GM18951 (cell line): ENCODE measurements at regions not wholly inside any gene's neighbourhood (a gene's known extent, or its start where the extent isn't known, plus 50 kb on each side); places are given as distances from the start of the nearest gene placed in this dataset.

Source experiments
- POLR2A ChIP-seq: IDR thresholded peaks from 4 replicates; pipeline ENCODE4 v1.6.1; 2011; ENCODE audit warnings: mild to moderate bottlenecking; ENCODE audit not compliant: insufficient read length, insufficient read depth; ENCODE audit errors: extremely low read depth
- in situ Hi-C: fragments of 300-500 bp; cut with MboI; formaldehyde crosslinking; loops from one replicate; pipeline ENCODE4 v1.12.0; 2022; ENCODE audit warnings: low sequenced_read_pairs, mixed read lengths, inconsistent platforms; ENCODE audit not compliant: unreplicated experiment

DNA sequence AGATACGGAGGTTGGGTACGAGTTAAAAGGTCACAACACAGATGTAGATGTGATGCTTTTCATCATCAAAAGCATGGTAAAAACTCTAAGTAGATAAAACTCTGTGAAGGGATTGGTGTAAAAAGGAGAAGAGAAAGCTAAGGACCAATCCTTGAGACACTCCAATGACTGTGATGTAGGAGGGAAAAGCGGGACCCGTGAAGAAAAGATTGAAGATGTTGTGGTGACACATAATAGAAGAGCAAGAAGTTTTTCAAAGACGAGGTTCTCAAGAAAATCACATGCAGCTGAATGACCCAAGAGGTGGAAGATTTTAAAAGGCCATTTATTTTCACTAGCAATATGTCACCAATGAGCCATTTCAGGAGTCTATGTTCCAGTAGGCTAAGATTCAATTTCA, 179.5 kb downstream of the MRPL39 start:
- in situ Hi-C loops, result loop anchor here (5.0 to 10.0 kb wide), 2 partner anchors 77 to 134 kb away; no protein-coding TSS in a partner anchor
- TF ChIP-seq POLR2A, result no peak

DNA sequence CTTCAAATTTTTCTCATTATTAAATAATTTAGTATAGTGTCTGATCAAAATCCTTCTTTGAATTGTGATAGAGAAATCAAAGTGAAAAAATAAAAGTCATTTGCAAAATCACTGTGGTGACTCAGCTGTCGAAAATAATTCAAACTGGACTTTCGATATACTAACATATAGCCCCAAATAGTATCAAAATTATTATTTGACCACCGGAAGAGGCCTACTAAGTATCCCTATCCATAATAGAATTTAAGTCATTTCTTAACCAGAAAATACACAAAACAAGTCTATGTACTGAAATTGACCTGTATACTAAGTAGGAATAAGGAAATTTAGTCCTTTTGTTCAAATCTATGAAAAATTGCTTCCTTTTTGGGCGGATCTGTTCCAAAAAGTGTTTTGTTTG, 180.7 kb downstream of the MRPL39 start:
- TF ChIP-seq POLR2A, result no peak
- in situ Hi-C loops, result loop anchor here (5.0 to 10.0 kb wide), 2 partner anchors 78 to 136 kb away; no protein-coding TSS in a partner anchor

DNA sequence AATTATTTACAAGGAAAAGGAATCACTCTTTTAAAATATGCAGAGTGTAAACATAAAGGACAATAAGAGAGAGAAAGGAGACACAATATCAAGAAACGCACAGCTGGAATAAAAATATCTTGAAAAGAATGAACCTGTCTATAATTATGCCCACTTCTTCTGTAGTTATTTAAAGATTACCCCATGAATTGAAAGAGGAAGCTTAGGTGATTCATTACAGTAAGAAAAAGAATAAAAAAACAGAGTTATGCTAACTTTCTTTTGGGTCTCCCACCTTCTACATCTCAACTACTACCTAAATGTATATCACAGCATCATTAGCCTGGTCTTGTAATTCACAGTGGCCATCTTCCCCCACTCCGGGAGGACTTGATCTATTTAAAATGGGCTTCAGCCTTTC, 182.1 kb downstream of the MRPL39 start:
- in situ Hi-C loops, result loop anchor here (5.0 to 10.0 kb wide), 2 partner anchors 80 to 137 kb away; no protein-coding TSS in a partner anchor

DNA sequence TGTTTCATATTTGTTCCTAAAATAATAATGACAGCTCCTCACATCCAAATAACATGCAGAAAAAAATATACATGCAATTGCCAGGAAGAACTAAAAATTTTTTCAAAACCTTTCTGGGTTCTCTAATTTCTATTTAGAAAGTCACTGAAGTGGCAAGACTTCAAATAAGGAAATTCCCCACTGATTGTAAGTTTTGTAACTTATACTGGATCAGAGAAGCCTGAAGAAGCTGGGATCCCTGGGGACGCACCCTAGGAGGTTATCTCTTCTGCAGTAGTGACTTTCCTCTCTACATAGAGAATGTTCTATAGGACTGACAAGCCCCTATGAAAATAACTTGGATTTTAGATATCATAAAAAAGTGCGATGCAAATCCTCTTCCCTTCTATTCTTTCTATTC, 182.6 kb downstream of the MRPL39 start:
- in situ Hi-C loops, result loop anchor here (5.0 to 10.0 kb wide), 2 partner anchors 80 to 138 kb away; no protein-coding TSS in a partner anchor

More for the DNA sequence above, 182.1 kb downstream of the MRPL39 start:
- TF ChIP-seq POLR2A, result no peak

DNA sequence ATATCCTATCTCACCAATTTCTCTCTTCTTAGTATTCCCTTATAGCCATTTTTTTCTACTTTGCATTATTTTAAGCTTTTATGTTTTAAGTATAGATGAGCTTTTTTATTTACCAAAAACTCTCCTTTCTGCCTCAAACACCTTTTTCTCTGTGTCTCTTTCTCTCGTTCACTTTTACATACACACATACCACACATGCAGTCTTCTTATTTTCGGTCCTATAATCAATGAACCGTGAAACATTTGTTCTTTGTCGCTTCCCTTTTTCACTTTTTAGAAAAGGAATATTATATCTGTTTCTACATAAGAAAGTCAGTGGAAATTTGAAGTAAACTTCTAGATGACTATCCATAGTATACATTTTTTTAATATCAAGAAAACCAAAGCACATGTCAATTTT, 183.2 kb downstream of the MRPL39 start:
- TF ChIP-seq POLR2A, result no peak
- in situ Hi-C loops, result loop anchor here (10.0 kb wide), 1 partner anchor 81 kb away; no protein-coding TSS in a partner anchor

More for the DNA sequence above, 182.6 kb downstream of the MRPL39 start:
- no peak for TF ChIP-seq POLR2A

DNA sequence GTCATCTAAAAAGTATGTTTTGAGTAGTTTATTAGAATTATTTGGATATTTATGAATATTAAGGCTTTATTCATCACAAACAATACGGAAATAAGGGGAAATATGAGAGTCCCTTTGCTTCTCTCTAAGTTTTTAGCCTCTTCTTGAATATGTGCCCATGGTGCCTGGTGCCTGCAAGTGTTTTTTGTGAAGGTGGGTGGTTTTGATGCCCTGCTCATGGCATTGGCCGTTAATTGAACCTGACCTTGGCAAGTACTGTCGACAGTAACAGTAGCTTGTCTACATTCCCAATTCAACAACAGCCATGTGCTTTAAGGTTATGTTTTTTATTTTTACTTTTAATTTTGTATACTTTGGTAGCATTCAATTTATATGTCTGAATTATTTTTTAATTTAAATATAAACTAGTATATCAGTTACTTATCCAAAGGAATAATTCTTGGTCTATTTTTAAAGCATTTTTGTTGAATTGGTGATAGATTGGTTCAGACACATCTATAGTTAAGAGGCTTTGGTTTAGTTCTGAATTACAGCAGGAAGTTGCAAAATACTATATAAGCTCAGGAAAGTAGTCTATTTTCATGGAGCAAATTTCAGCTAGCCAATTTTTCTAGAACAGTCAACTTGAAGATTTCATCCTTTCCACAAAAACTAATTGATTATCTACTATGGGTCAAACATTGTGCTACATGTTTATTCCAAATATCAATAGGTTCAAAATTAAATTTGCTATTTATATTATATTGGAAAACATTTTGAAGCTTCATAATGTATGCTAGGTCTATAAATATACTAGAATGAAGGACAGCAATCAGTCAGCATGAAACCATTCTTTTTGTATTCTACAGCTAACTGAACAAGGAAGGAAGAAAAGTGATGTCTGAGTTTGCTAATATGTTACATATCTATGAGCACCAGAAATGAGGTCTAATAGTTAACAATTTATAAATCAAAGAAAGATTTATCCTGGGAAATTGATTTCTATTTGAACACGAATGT, 184.4 kb downstream of the MRPL39 start:
- in situ Hi-C loops, result loop anchor here (10.0 kb wide), 1 partner anchor 82 kb away; no protein-coding TSS in a partner anchor
- peak; percentile 37 for TF ChIP-seq POLR2A

DNA sequence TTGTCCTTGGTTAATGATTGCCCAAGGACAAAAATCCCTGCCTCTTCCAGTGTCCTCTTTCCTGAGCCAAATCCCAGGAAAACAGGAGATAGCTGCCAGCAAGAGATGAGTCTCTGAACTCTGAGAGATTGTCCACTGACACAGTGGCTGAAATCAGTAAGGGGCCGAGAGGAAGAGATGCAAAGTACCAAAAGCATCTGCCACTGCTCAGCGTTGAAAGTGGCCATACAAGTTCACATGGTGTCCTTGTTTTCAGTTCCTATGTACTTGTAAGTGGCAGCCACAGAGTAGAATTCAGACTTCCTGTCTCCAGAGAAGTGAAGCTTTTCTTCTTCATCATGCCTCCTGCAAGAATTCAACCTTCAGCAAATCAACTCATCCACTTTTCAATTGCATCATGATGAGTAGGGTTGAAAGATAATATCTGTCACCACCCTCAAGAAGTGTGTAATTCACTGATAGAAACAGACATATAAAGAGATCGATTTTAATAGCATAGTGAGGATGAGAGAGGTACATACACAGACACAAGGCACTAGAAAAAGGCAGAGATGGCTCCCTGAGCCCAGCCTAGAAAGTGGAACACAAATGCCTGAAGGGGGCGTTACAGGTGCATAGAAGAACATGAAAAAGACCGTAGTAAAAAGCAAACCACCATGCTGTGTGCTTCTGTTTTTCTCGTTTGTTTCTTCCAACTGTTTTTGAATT, 185.8 kb downstream of the MRPL39 start:
- in situ Hi-C loops, result loop anchor here (10.0 kb wide), 1 partner anchor 83 kb away; no protein-coding TSS in a partner anchor
- TF ChIP-seq POLR2A, result no peak

DNA sequence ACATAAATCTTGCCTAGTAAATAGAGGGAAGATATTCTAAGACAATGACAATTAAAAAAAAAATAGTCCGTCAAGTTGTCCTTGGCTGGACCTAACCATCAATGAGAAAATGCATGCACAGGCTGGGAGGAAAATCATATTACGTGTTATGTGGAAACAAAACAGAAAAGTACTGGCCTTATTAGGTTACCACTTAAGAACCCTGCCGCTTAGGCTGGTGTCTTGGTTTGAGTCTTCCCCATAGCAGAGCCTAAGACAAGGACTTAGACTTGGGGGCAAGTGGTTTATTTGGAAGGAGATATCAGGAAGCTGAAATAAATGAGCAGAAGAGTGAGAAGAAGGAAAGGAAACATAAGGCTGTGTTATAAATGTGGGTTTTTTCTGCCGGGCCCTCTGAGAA, 186.4 kb downstream of the MRPL39 start:
- TF ChIP-seq POLR2A, result no peak
- in situ Hi-C loops, result loop anchor here (10.0 kb wide), 1 partner anchor 84 kb away; no protein-coding TSS in a partner anchor

DNA sequence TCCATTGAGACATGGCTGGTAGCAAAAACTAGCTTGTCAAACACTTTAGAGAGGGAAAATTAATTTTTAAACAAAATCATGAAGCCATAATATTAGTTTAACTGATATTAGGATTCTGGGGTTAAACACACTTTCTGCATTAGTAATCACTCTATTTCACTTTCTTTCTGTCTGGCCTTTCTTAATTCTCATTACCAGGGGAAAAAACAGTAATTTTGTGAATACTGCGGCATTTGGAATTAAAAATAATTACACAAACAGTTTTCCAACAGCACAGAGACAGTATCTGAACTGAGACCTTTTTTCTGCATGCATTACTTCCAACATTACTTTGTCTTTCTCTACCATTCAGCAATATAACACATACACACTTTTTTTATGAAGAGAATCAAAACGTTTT, 190.6 kb downstream of the MRPL39 start:
- in situ Hi-C loops, result no loop called here
- TF ChIP-seq POLR2A, result no peak

DNA sequence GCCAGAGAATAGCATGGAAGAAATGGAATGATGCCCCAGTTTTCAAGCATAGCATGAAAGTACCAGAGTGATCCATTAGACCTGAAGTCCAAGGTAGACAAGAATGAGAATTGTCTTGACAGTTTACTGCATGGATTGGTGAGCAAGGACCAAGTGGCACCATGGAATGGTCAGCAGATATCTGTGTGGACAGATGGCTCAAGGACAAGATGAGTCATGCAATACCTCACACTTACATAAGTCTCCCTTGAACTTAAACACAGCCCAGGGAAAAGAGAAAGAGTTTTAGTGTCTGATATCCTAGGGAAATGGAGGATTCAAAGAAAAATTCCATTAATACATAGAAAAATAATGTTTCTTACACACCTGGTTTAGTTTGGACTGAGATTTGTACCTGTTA, 195.2 kb downstream of the MRPL39 start:
- TF ChIP-seq POLR2A, result no peak
- in situ Hi-C loops, result no loop called here

DNA sequence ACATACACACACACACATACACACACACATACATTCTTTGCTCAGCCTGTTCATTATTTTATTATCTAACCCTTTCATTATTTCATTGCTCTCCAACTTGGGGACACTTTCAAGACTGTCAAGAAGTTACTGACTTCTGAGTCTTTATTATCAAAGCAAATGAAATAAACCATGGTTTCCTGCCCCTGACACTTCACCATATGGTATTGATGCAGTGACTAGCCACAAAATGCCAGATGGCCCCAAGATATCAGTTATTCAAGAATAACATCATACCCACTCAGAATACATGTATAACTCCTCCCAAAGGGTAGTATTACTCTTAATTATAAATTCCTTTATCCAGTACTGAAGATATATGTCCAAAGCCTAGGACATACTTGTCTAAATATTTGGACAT, 197.3 kb downstream of the MRPL39 start:
- in situ Hi-C loops, result no loop called here
- TF ChIP-seq POLR2A, result no peak

DNA sequence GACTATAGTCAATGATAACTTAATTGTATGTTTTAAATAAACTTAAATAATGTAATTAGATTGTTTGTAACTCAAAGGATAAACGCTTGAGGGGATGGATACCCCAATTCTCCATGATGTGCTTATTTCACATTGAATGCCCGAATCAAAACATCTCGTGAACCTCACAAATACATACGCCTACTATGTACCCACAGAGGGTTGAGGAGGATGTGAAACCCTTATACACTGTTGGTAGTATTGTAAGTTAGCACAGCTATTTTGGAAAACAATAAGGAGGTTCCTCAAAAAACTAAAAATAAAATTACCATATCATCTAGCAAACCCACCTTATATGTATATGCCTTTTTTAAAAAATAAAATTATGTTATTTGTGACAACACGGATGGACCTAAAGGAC, 198.6 kb downstream of the MRPL39 start:
- in situ Hi-C loops, result no loop called here
- no peak for TF ChIP-seq POLR2A
